H9 (cell line): ENCODE measurements at regions not wholly inside any gene's neighbourhood (a gene's known extent, or its start where the extent isn't known, plus 50 kb on each side); places are given as distances from the start of the nearest gene placed in this dataset.

Source experiments
- DNase-seq: peaks from one replicate; pipeline ENCODE4 v3.0.0-alpha.2; 2017
- H2AFZ ChIP-seq: one replicate; pipeline ENCODE4 v1.6.1; 2013; ENCODE audit warnings: mild to moderate bottlenecking, low read length, control low read depth, moderate library complexity
- H2AK5ac ChIP-seq: 2 replicates; pipeline ENCODE4 v1.6.1; 2013; ENCODE audit warnings: low read length, control low read depth, mixed read lengths; ENCODE audit not compliant: insufficient read length
- H2BK120ac ChIP-seq: one replicate; pipeline ENCODE4 v1.6.1; 2013; ENCODE audit warnings: low read depth, mild to moderate bottlenecking, low read length, control low read depth, inconsistent platforms; ENCODE audit not compliant: poor library complexity, severe bottlenecking
- H2BK12ac ChIP-seq: 2 replicates; pipeline ENCODE4 v1.6.1; 2013; ENCODE audit warnings: low read length, control low read depth, mixed read lengths, low read depth; ENCODE audit not compliant: insufficient read length
- H2BK15ac ChIP-seq: 2 replicates; pipeline ENCODE4 v1.6.1; 2013; ENCODE audit warnings: low read depth, low read length, control low read depth
- H2BK20ac ChIP-seq: one replicate; pipeline ENCODE4 v1.6.1; 2013; ENCODE audit warnings: low read depth, mild to moderate bottlenecking, low read length, control low read depth, inconsistent platforms; ENCODE audit not compliant: poor library complexity, severe bottlenecking
- H2BK5ac ChIP-seq: 2 replicates; pipeline ENCODE4 v1.6.1; 2013; ENCODE audit warnings: low read length, control low read depth, mixed read lengths; ENCODE audit not compliant: insufficient read length
- H3K14ac ChIP-seq: 2 replicates; pipeline ENCODE4 v1.6.1; 2013; ENCODE audit warnings: low read length, control low read depth; ENCODE audit not compliant: insufficient read depth
- H3K18ac ChIP-seq: 2 replicates; pipeline ENCODE4 v1.6.1; 2013; ENCODE audit warnings: low read depth, mild to moderate bottlenecking, mixed read lengths, low read length, control low read depth; ENCODE audit not compliant: insufficient read length
- H3K23ac ChIP-seq: 2 replicates; pipeline ENCODE4 v1.6.1; 2013; ENCODE audit warnings: low read length, control low read depth, mixed read lengths, low read depth; ENCODE audit not compliant: insufficient read length
- H3K23me2 ChIP-seq: 2 replicates; pipeline ENCODE4 v1.6.1; 2013; ENCODE audit warnings: low read depth, mild to moderate bottlenecking, mixed read lengths, low read length, control low read depth; ENCODE audit not compliant: insufficient read length, poor library complexity, severe bottlenecking
- H3K27ac ChIP-seq: 2 replicates; pipeline ENCODE4 v1.5.1; 2013; ENCODE audit warnings: low read length, control low read depth, mixed read lengths, low read depth; ENCODE audit not compliant: insufficient read length
- H3K27me3 ChIP-seq: 2 replicates; pipeline ENCODE4 v1.6.1; 2013; ENCODE audit warnings: low read length, control low read depth, inconsistent platforms; ENCODE audit not compliant: insufficient read depth
- H3K4ac ChIP-seq: 2 replicates; pipeline ENCODE4 v1.6.1; 2013; ENCODE audit warnings: low read depth, mild to moderate bottlenecking, control low read depth, inconsistent platforms, low read length, moderate library complexity
- H3K4me1 ChIP-seq: 2 replicates; pipeline ENCODE4 v1.6.1; 2013; ENCODE audit warnings: low read length, control low read depth, inconsistent platforms; ENCODE audit not compliant: insufficient read depth
- H3K4me2 ChIP-seq: 2 replicates; pipeline ENCODE4 v1.6.1; 2013; ENCODE audit warnings: low read length, control low read depth, mixed read lengths; ENCODE audit not compliant: insufficient read length, insufficient read depth
- H3K56ac ChIP-seq: 2 replicates; pipeline ENCODE4 v1.6.1; 2013; ENCODE audit warnings: low read depth, mild to moderate bottlenecking, mixed read lengths, low read length, control low read depth; ENCODE audit not compliant: insufficient read length
- H3K79me1 ChIP-seq: 2 replicates; pipeline ENCODE4 v1.6.1; 2013; ENCODE audit warnings: low read depth, mild to moderate bottlenecking, moderate library complexity, low read length, control low read depth, inconsistent platforms; ENCODE audit not compliant: insufficient read depth, poor library complexity, severe bottlenecking
- H3K79me2 ChIP-seq: 2 replicates; pipeline ENCODE4 v1.6.1; 2013; ENCODE audit warnings: low read length, control low read depth, inconsistent platforms; ENCODE audit not compliant: insufficient read depth
- H3K9ac ChIP-seq: 2 replicates; pipeline ENCODE4 v1.6.1; 2013; ENCODE audit warnings: low read length, control low read depth, mixed read lengths; ENCODE audit not compliant: insufficient read length; ENCODE audit errors: extremely low read depth
- H3K9me3 ChIP-seq: one replicate; pipeline ENCODE4 v1.6.1; 2013; ENCODE audit warnings: low read depth, low read length, inconsistent platforms; ENCODE audit not compliant: control insufficient read depth
- H3T11ph ChIP-seq: one replicate; pipeline ENCODE4 v1.6.1; 2013; ENCODE audit warnings: mild to moderate bottlenecking, low read length, control low read depth, inconsistent platforms
- H4K20me1 ChIP-seq: one replicate; pipeline ENCODE4 v1.6.1; 2013; ENCODE audit not compliant: control insufficient read depth, insufficient read length, insufficient read depth
- H4K5ac ChIP-seq: 2 replicates; pipeline ENCODE4 v1.6.1; 2013; ENCODE audit warnings: low read depth, mild to moderate bottlenecking, mixed read lengths, low read length, control low read depth; ENCODE audit not compliant: insufficient read length
- H4K8ac ChIP-seq: replicated peaks from 2 replicates; pipeline ENCODE4 v1.6.1; 2013; ENCODE audit warnings: low read length, control low read depth, mixed read lengths, low read depth; ENCODE audit not compliant: insufficient read length
- H4K91ac ChIP-seq: 2 replicates; pipeline ENCODE4 v1.6.1; 2013; ENCODE audit warnings: low read depth, mild to moderate bottlenecking, moderate library complexity, mixed read lengths, low read length, control low read depth; ENCODE audit not compliant: insufficient read length
- H3K27ac Mint-ChIP-seq, 3 experiments: 2 replicates in 2 of 3; 3 replicates in 1 of 3; pipeline ENCODE4 v1.8.0; 2020 to 2021; ENCODE audit warnings: mixed read lengths in 3 of 3, mild to moderate bottlenecking in 1 of 3, moderate library complexity in 1 of 3
- H3K27me3 Mint-ChIP-seq: 2 replicates; pipeline ENCODE4 v1.8.0; 2021; ENCODE audit warnings: low read depth, mild to moderate bottlenecking, moderate library complexity, mixed read lengths
- H3K36me3 Mint-ChIP-seq, 3 experiments: 2 replicates in 2 of 3; 3 replicates in 1 of 3; pipeline ENCODE4 v1.8.0; 2020 to 2021; ENCODE audit warnings: low read depth in 3 of 3, mixed read lengths in 3 of 3; ENCODE audit not compliant: insufficient read depth in 1 of 3
- H3K4me1 Mint-ChIP-seq, 2 experiments: 2 replicates each; pipeline ENCODE4 v1.8.0; 2020; ENCODE audit warnings: mixed read lengths in 2 of 2
- H3K4me3 Mint-ChIP-seq, 2 experiments: 2 replicates in 1 of 2; 3 replicates in 1 of 2; pipeline ENCODE4 v1.8.0; 2020 to 2021; ENCODE audit warnings: mild to moderate bottlenecking in 2 of 2, mixed read lengths in 2 of 2, moderate library complexity in 1 of 2
- H3K9me3 Mint-ChIP-seq, 2 experiments: 2 replicates in 1 of 2; 3 replicates in 1 of 2; pipeline ENCODE4 v1.8.0; 2020; ENCODE audit warnings: mild to moderate bottlenecking in 2 of 2, mixed read lengths in 2 of 2, moderate library complexity in 1 of 2
- CTCF ChIP-seq: fragments of 200-600 bp; sonication (generic); conservative IDR thresholded peaks from 3 replicates; pipeline ENCODE4 v1.8.0; 2021; ENCODE audit warnings: antibody characterized with exemption, mild to moderate bottlenecking
- WGBS: extraction: QIAGEN DNeasy Blood & Tissue Kit; methylation state at CpG from one replicate; pipeline ENCODE4 v1.1.7; 2013; ENCODE audit warnings: missing lambda C conversion rate, low lambda C conversion rate, mixed read lengths; ENCODE audit not compliant: insufficient read length; ENCODE audit errors: extremely low coverage; 5-methylcytosine and 5-hydroxymethylcytosine counted together

- Histone ChIP-seq H3K4ac (no peak overlapping the region), H4K5ac (no peak overlapping the region), H4K8ac (no peak overlapping the region), H3K14ac (no peak overlapping the region), H2AFZ (no peak overlapping the region), H2BK120ac (no peak overlapping the region), H3K27me3 (no peaks in the 10 kb centered on the region), H4K91ac (no peak overlapping the region), H3K18ac (no peak overlapping the region), H3K23me2 (no peaks in the 10 kb centered on the region), H3K27ac (no peak overlapping the region), H3K9me3 (no peaks in the 10 kb centered on the region), H2AK5ac (no peak overlapping the region), H3K79me2 (no peaks in the 10 kb centered on the region), H2BK15ac (no peak overlapping the region), H4K20me1 (no peaks in the 10 kb centered on the region), H3T11ph (no peak overlapping the region), H3K23ac (no peak overlapping the region), H3K4me2 (no peak overlapping the region), H3K56ac (no peak overlapping the region), H3K79me1 (no peaks in the 10 kb centered on the region), H3K4me1 (no peaks in the 10 kb centered on the region; the same call in 1 of the 2 replicates), H2BK5ac (no peak overlapping the region), H2BK20ac (no peak overlapping the region), H2BK12ac (no peak overlapping the region), H3K9ac (no peak overlapping the region)
- no peak overlapping the region for H3K4me3 Mint-ChIP-seq
- no peaks in the 10 kb centered on the region; the same call in 1 of the 2 replicates for H3K27me3 Mint-ChIP-seq
- no peak overlapping the region for H3K27ac Mint-ChIP-seq
- DNase-seq = no peak
- peaks cover 18 to 24% of the 10 kb centered on the region in 2 experiments for H3K4me1 Mint-ChIP-seq
- no peak for TF ChIP-seq CTCF
- H3K9me3 Mint-ChIP-seq = no peaks in the 10 kb centered on the region
- H3K36me3 Mint-ChIP-seq = no peaks in the 10 kb centered on the region
- no CpG with 5 or more reads among the region's 5 CpGs for WGBS
Measured at GRCh38 chr20:51860111-51860882, 58.0 kb upstream of the SALL4 start.
